Uterus (tissue), 3 donors: ENCODE measurements at regions not wholly inside any gene's neighbourhood (a gene's known extent, or its start where the extent isn't known, plus 50 kb on each side); places are given as distances from the start of the nearest gene placed in this dataset.

Source experiments
- DNase-seq, 2 donors: peaks; one replicate each; pipeline ENCODE4 v3.0.0-alpha.2; 2019 to 2020
- H3K27ac ChIP-seq, 2 donors: fragments of 200-600 bp; sonication (generic); 1 replicate in 1 of 2; 2 replicates in 1 of 2; pipeline ENCODE4 v1.5.1; 2016 to 2018
- H3K27me3 ChIP-seq, 2 donors: fragments of 200-600 bp; sonication (generic); one replicate each; pipeline ENCODE4 v1.5.1; 2018 to 2019; ENCODE audit warnings: control low read depth in 1 of 2
- H3K36me3 ChIP-seq, 2 donors: fragments of 200-600 bp; sonication (generic); one replicate each; pipeline ENCODE4 v1.5.1; 2019; ENCODE audit warnings: control low read depth in 1 of 2
- H3K4me1 ChIP-seq, 2 donors: fragments of 200-600 bp; sonication (generic); one replicate each; pipeline ENCODE4 v1.5.1; 2018 to 2019; ENCODE audit warnings: control low read depth in 1 of 2
- H3K4me3 ChIP-seq, 2 donors: fragments of 200-600 bp; sonication (generic); 1 replicate in 1 of 2; 2 replicates in 1 of 2; pipeline ENCODE4 v1.5.1; 2018 to 2019; ENCODE audit warnings: mild to moderate bottlenecking in 1 of 2
- H3K9me3 ChIP-seq, 2 donors: fragments of 200-600 bp; sonication (generic); one replicate each; pipeline ENCODE4 v1.5.1; 2019; ENCODE audit warnings: control low read depth in 1 of 2
- CTCF ChIP-seq, 4 experiments: fragments of 200-600 bp in 2 of 4; fragments of 450-650 bp in 2 of 4; sonication (generic) in 2 of 4; IDR thresholded peaks; one replicate each; pipeline ENCODE4 v1.5.1; 2016 to 2019; ENCODE audit warnings: antibody characterized with exemption in 4 of 4, mild to moderate bottlenecking in 2 of 4, moderate library complexity in 1 of 4
- POLR2A ChIP-seq, 2 donors: fragments of 450-650 bp; IDR thresholded peaks; one replicate each; pipeline ENCODE4 v1.6.1; 2016; ENCODE audit warnings: antibody characterized with exemption in 2 of 2, mild to moderate bottlenecking in 1 of 2, moderate library complexity in 1 of 2
- intact Hi-C: fragments of 100-400 bp; cut with DNase I; formaldehyde crosslinking; loops from one replicate; pipeline ENCODE4 v1.15.1; 2023; ENCODE audit warnings: low total_unique reads
- donor health status: DM: yes; HTN: yes; CAD: no.

GRCh38 chr6:43970068-43970912 lies 157.0 kb downstream of the MRPL14 start:
- no peaks in the 10 kb centered on the region for H3K9me3 ChIP-seq
- intact Hi-C loops = no loop called here
- no peak overlapping the region for H3K27ac ChIP-seq
- no peak for TF ChIP-seq CTCF (IDR thresholded peaks at IDR 0.05)
- TF ChIP-seq POLR2A (IDR thresholded peaks at IDR 0.05) = no peak
- no peaks in the 10 kb centered on the region for H3K36me3 ChIP-seq
- no peaks in the 10 kb centered on the region for H3K27me3 ChIP-seq
- no peak overlapping the region for H3K4me3 ChIP-seq
- no peak for DNase-seq
- peaks cover 0 to 9% of the 10 kb centered on the region in 2 donors for H3K4me1 ChIP-seq

GRCh38 chr6:43969158-43969981 lies 157.9 kb downstream of the MRPL14 start:
- no peak overlapping the region for H3K27ac ChIP-seq
- no peak overlapping the region for H3K4me3 ChIP-seq
- no peak for DNase-seq
- H3K4me1 ChIP-seq = peaks cover 0 to 9% of the 10 kb centered on the region in 2 donors
- no peaks in the 10 kb centered on the region for H3K9me3 ChIP-seq
- no peaks in the 10 kb centered on the region for H3K27me3 ChIP-seq
- intact Hi-C loops = no loop called here
- H3K36me3 ChIP-seq = no peaks in the 10 kb centered on the region
- TF ChIP-seq POLR2A (IDR thresholded peaks at IDR 0.05) = no peak

- TF ChIP-seq CTCF (IDR thresholded peaks at IDR 0.05) (no peak), POLR2A (IDR thresholded peaks at IDR 0.05) (no peak)
Measured at GRCh38 chr6:43968110-43968965, 158.9 kb downstream of the MRPL14 start.

GRCh38 chr6:43967719-43968091 lies 159.5 kb downstream of the MRPL14 start:
- no peak for DNase-seq
- no peak overlapping the region for H3K4me3 ChIP-seq
- no peaks in the 10 kb centered on the region for H3K36me3 ChIP-seq
- TF ChIP-seq POLR2A (IDR thresholded peaks at IDR 0.05) = no peak
- no peak for TF ChIP-seq CTCF (IDR thresholded peaks at IDR 0.05)
- intact Hi-C loops = no loop called here
- H3K27ac ChIP-seq = no peak overlapping the region
- no peaks in the 10 kb centered on the region for H3K9me3 ChIP-seq
- peaks cover 0 to 4% of the 10 kb centered on the region in 2 donors for H3K4me1 ChIP-seq
- no peaks in the 10 kb centered on the region for H3K27me3 ChIP-seq

More at GRCh38 chr6:43968110-43968965, 158.9 kb downstream of the MRPL14 start:
- H3K4me3 ChIP-seq = no peak overlapping the region
- intact Hi-C loops = no loop called here
- no peak for DNase-seq
- H3K36me3 ChIP-seq = no peaks in the 10 kb centered on the region
- H3K27ac ChIP-seq = no peak overlapping the region
- no peaks in the 10 kb centered on the region for H3K9me3 ChIP-seq
- H3K27me3 ChIP-seq = no peaks in the 10 kb centered on the region
- H3K4me1 ChIP-seq = peaks cover 0 to 9% of the 10 kb centered on the region in 2 donors
